ENCODE measurements at regions not wholly inside any gene's neighbourhood (a gene's known extent, or its start where the extent isn't known, plus 50 kb on each side); places are given as distances from the start of the nearest gene placed in this dataset.

DNA sequence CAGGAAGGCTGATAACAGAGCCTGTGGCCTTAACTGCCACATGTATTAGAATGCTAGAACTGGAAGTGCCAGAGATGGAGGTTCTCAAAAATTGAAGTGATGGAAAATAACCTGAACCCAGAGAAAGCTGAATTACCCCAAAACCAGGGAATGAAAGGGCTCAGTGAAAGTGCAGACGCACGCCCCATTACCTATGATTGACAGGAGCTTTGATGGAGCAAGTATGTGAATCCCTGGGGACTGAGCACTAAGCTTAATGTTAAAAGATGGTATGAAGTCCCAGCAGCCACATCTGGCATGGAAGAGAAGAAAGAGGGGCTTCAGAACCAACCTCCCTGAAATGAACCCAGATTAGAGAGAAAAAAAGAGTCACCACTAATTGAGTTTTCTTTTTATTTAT is 118.4 kb upstream of the FHIT start:
- H3K36me3 Mint-ChIP-seq (ENCODE audit: low read depth) = no peaks in the 10 kb centered on the region
- no peaks in the 10 kb centered on the region for H3K4me1 Mint-ChIP-seq (ENCODE audit: low read depth)
- TF ChIP-seq, protein P1, sequence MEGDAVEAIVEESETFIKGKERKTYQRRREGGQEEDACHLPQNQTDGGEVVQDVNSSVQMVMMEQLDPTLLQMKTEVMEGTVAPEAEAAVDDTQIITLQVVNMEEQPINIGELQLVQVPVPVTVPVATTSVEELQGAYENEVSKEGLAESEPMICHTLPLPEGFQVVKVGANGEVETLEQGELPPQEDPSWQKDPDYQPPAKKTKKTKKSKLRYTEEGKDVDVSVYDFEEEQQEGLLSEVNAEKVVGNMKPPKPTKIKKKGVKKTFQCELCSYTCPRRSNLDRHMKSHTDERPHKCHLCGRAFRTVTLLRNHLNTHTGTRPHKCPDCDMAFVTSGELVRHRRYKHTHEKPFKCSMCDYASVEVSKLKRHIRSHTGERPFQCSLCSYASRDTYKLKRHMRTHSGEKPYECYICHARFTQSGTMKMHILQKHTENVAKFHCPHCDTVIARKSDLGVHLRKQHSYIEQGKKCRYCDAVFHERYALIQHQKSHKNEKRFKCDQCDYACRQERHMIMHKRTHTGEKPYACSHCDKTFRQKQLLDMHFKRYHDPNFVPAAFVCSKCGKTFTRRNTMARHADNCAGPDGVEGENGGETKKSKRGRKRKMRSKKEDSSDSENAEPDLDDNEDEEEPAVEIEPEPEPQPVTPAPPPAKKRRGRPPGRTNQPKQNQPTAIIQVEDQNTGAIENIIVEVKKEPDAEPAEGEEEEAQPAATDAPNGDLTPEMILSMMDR (IDR thresholded peaks at IDR 0.05) = no peak
- H3K9me3 Mint-ChIP-seq (ENCODE audit: low read depth) = peaks cover 11% of the 10 kb centered on the region
- peaks cover 18% of the 10 kb centered on the region for H3K27me3 Mint-ChIP-seq (ENCODE audit: low read depth)
- DNase-seq (ENCODE audit: low spot score) = no peak
- no peak overlapping the region for H3K27ac Mint-ChIP-seq (ENCODE audit: unreplicated experiment)
- H3K4me3 Mint-ChIP-seq (ENCODE audit: unreplicated experiment) = no peak overlapping the region

DNA sequence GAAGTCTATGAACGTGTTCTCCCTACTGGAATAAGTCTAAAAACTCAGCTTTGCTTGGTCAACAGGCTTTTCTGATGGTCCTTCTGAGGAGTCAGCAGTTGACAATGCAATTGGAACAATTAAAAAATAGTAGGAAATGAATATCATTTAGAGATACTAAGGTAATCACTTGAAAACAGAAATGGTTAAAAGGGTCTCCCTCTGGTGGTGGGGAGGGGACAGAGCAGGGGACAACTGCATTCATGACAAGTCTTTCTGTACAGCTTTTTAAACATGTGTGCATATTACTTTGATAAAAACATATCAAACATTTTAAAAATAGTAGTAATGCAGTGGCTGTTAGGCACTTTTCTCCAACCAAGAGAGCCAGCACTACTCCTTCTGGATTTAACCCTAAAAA is 119.9 kb upstream of the FHIT start:
- no peak overlapping the region for H3K27ac Mint-ChIP-seq (ENCODE audit: unreplicated experiment)
- no peak overlapping the region for H3K4me3 Mint-ChIP-seq (ENCODE audit: unreplicated experiment)
- no peaks in the 10 kb centered on the region for H3K36me3 Mint-ChIP-seq (ENCODE audit: low read depth)
- peaks cover 13% of the 10 kb centered on the region for H3K27me3 Mint-ChIP-seq (ENCODE audit: low read depth)
- no peak for DNase-seq (ENCODE audit: low spot score)
- TF ChIP-seq, protein P1 (IDR thresholded peaks at IDR 0.05) = peak; percentile 76
- H3K9me3 Mint-ChIP-seq (ENCODE audit: low read depth) = peaks cover 5% of the 10 kb centered on the region
- no peaks in the 10 kb centered on the region for H3K4me1 Mint-ChIP-seq (ENCODE audit: low read depth)

DNA sequence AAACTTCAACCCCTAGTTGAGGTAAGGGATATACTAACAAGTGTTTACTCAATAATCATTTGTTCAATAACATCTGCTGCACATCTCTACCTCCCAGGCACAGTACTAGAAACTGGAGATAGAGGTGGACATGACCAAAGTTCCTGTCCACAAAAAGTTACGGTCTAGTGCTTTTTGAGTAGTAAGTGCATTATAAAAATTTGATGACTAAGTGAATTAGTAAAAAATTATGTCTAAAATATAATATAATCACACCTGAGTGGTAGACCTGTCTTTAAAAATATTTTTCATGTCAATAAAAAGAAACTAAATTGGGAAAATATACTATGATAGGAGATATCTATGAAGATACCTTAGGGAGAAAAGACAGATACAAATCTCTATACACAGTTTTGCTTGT is 121.5 kb upstream of the FHIT start:
- H3K27me3 Mint-ChIP-seq (ENCODE audit: low read depth) = peaks cover 13% of the 10 kb centered on the region
- no peaks in the 10 kb centered on the region for H3K4me1 Mint-ChIP-seq (ENCODE audit: low read depth)
- no peak overlapping the region for H3K27ac Mint-ChIP-seq (ENCODE audit: unreplicated experiment)
- DNase-seq (ENCODE audit: low spot score) = no peak
- H3K4me3 Mint-ChIP-seq (ENCODE audit: unreplicated experiment) = no peak overlapping the region
- no peaks in the 10 kb centered on the region for H3K9me3 Mint-ChIP-seq (ENCODE audit: low read depth)
- TF ChIP-seq, protein P1 (IDR thresholded peaks at IDR 0.05) = no peak
- H3K36me3 Mint-ChIP-seq (ENCODE audit: low read depth) = no peaks in the 10 kb centered on the region

DNA sequence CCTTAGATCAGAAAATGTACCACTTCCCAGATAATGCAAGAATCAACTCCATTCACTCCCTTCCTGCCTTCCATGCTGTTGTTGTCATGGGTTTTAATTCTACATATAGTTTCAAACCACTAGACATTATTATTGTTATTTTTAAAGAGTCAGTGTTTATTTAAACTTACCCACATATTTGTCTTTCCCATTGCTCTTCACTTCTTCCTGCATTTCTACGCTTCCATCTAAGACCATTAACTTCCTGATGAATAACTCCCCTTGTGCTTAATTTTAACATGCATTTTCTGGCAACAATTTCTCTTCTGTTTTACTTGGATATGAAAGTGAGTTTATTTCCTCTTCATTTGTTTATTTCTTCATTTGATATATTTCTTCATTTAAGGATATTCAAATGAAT is 127.1 kb upstream of the FHIT start:
- TF ChIP-seq, protein P1 (IDR thresholded peaks at IDR 0.05) = no peak
- Mint-ChIP-seq H3K36me3 (ENCODE audit: low read depth) (no peaks in the 10 kb centered on the region), H3K27ac (ENCODE audit: unreplicated experiment) (peak overlapping the region; percentile 64), H3K4me1 (ENCODE audit: low read depth) (peaks cover 13% of the 10 kb centered on the region), H3K9me3 (ENCODE audit: low read depth) (no peaks in the 10 kb centered on the region), H3K4me3 (ENCODE audit: unreplicated experiment) (no peak overlapping the region), H3K27me3 (ENCODE audit: low read depth) (peaks cover 14% of the 10 kb centered on the region)
- DNase-seq (ENCODE audit: low spot score) = no peak

DNA sequence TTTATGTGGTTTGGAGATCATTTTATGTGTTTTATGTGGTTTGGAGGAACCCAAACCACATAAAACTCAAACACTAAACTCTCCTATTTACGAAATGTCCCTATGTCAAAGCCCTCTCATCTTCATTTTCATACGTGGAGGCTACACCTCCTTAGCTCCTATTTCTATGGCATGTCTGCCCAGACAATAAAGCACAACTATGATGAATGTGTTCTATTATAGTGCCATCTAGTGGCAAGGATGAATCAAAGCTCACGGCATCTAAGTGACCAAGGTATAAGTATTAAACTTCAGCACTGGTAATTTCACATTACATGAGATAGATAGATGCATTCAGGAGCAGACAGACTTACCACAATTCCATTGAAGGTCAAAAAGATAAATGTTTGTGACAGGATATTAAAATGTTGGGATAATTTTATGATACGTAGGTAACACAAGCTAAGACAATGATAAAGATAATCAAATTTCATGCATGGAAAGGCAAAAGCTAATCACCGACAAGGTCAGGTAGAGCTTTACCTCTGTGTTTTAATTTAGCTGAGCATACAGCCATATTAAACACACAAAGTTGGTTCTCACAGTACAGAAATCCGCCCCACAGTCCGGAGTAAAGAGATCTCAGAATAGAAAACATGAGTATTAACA is 130.6 kb upstream of the FHIT start:
- no peaks in the 10 kb centered on the region for H3K36me3 Mint-ChIP-seq (ENCODE audit: low read depth)
- peaks cover 30% of the 10 kb centered on the region for H3K27me3 Mint-ChIP-seq (ENCODE audit: low read depth)
- DNase-seq (ENCODE audit: low spot score) = no peak
- H3K27ac Mint-ChIP-seq (ENCODE audit: unreplicated experiment) = no peak overlapping the region
- TF ChIP-seq, protein P1 (IDR thresholded peaks at IDR 0.05) = peak; percentile 81
- H3K4me3 Mint-ChIP-seq (ENCODE audit: unreplicated experiment) = no peak overlapping the region
- no peaks in the 10 kb centered on the region for H3K9me3 Mint-ChIP-seq (ENCODE audit: low read depth)
- peaks cover 13% of the 10 kb centered on the region for H3K4me1 Mint-ChIP-seq (ENCODE audit: low read depth)
